HG03159 (cell line): ENCODE measurements at regions not wholly inside any gene's neighbourhood (a gene's known extent, or its start where the extent isn't known, plus 50 kb on each side); places are given as distances from the start of the nearest gene placed in this dataset.

Experiments used
- ATAC-seq: cut with Tn5 transposase; IDR thresholded peaks from one replicate; pipeline ENCODE4 v1.9.1; 2021; ENCODE audit warnings: mild to moderate bottlenecking, moderate library complexity; ENCODE audit not compliant: unreplicated experiment

DNA sequence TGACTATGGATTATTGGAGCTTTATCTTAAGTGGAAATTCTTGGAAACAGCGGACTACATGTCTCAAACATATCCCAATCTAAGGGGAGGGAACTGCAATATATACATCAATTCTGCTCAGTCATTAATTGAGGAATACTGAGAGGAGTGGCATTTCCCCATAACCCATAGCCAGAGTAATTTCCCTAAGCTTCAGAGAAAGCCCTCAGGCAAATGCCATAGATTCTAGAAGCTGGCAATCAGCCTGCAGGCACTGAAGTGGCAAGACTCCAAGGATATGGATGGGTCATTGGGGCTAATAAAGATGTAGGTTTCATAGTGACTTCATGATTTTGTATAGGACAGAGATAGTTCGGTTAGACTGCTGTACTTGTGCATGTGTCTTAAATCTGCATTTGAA is 1960.5 kb upstream of the PIK3C3 start:
- no peak for ATAC-seq

DNA sequence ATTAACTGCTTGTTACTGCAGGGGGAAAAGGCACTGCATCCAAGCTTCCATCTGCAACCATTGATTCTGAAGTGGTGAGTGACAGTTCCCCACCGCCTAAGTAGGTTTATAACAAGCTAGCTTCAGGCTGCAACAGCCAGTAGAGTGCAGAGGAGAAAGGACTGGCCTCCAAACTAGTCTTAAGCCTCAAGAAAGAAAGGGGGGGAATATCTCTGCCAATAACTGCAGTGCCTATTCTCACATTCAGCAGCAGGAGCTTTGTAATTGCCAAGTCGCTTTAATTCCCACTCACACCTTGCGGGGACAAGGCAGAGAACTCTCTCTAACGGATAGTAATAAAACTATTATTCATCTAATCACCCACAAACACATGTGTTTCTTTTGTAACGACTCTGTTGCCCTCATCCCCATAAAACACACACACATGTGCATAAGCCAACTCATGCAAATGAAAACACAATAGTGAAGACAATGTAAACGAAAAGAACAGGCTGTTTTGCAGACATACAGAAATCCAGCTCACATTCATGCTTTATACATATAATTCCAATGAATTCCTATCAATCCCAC is 1963.3 kb upstream of the PIK3C3 start:
- ATAC-seq = no peak

DNA sequence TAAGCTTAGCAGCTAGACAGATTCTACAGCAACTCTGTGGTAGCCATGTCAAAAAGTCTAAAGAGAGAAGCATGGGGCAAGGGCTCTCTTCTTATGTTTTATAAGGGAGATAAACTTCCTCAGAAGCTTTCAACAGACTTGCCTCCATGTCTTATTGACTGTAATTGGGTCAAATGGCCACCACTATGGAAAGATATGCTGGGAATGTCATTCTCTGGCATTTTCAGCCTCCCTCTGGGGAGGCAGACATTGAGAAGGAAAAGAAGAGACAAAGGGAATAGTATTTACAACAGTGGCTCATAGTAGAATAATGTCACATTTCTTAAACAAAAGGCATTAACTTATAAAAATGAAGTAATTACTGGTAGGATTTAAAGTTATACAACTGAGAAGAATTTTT is 1964.5 kb upstream of the PIK3C3 start:
- no peak for ATAC-seq

DNA sequence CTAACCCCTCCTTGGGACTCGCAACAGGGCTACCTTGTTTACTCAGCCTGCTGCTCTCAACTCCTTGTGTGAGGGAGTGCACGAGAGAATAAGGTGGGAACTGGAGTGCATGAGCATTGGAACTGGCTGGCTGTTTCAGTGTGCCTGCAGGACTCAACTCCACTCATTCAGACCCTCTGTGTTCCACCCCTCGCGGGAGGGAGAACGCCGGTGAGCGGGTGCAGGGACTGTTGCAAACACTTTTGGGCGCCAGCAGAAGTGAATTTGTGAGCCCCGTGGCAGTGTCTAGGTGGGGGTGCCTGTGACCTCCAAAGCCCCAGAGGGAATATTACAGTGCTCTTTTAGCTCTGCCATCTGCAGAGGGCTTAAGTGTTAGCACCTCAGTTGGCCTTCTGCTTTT is 1978.3 kb upstream of the PIK3C3 start:
- no peak for ATAC-seq

DNA sequence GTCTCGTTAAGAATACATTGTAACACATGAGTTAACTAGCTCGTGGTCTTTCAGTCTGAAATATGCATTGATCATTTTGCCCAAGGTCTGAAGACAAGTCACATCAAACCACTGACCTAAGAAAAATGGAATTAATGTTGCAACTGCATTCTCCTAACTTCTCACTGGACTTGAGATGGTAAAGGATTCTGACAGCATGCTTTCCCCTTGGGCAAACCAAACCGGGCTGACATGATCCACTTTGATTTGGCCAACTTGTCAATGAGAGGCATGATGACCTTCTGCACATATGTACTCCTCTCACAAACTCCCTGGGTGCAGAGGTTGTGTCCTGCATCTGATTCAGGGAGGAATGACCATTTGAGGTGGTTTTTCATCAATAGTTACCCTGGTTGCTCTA is 1982.5 kb upstream of the PIK3C3 start:
- no peak for ATAC-seq

DNA sequence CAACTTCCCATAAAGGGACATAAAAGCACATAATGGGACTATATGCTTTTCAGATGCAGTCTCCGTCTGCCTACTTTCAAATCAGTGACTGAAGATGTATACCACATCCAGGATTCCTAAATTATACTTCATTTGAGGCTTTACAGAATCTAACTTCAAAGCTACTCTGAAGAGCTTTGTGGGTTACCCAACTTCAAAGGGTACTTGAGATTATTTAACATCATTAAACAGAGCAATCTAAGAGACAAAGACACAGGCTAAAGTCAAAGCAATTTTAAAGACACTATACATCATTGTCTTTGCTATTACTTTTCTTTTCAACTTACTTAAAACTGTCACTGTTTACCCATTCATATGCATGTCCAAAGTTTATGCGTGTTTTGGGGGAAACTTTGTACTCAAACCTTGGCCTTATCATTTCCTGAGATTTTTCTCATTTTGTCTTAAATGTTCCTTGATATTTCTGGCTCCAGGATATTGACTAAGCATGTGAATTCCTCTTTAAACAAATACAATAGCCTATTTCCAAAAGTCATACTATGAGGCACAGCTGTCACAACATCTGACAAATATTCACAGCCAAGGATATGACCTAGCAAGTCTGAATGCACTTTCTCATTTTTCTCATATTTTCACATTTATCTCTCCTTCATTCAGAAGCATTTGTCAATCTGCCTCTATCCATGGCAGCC is 1985.1 kb upstream of the PIK3C3 start:
- no peak for ATAC-seq

DNA sequence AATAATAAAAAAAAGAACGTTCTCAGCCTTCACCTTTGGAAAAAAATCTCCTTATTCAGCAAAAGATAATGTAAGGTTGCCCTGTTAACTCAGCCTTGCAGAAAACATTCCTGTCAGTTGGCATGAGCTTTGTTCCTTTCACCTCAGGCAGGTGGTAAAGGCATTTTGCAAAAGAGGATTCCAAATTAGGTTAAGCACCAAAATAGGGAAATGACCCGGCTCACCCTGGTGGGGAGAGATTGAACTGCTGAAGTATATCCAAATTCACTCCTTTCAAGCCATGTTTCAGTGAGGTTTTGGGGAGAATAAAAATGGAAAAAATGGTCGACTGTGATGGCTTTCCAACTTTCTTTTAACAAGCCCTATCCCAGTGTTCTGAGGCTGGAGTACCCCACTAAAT is 1988.8 kb upstream of the PIK3C3 start:
- no peak for ATAC-seq

DNA sequence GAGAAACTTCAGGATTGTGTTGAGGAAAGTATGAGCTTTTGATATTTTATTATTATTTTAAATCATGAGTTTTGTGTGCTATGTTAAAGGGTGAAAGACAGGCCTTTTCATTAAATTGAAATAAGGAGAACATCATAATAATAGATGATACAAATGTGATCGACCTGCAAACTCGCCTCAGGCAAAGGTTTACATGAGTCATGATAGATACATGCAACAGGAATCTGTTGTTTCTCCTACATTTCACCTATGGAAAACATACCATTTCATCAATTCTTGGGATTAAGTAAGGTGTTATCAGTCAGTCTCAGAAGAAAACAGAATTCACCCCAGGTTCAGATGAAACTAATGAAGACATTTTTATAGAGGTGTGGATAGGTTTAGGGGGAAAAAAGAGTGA is 1992.5 kb upstream of the PIK3C3 start:
- ATAC-seq = no peak

DNA sequence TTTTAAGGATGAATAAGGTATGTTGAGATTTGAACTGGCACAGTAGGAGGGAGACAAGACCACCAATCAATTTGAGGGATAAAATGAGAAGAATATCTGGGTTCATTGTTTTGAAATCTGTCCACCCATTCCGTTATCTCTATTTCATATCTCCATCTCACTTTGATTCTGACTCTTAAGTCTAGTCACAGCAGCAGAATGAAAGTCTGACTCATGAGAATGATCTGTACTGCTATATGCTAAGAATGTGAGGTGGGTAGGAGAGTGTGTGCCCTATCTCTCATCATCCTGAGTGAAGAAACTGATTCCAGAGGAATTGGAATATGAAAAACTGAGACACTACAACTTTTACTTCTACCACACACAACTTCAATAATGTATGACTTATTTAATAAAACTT is 1994.5 kb upstream of the PIK3C3 start:
- ATAC-seq = no peak

DNA sequence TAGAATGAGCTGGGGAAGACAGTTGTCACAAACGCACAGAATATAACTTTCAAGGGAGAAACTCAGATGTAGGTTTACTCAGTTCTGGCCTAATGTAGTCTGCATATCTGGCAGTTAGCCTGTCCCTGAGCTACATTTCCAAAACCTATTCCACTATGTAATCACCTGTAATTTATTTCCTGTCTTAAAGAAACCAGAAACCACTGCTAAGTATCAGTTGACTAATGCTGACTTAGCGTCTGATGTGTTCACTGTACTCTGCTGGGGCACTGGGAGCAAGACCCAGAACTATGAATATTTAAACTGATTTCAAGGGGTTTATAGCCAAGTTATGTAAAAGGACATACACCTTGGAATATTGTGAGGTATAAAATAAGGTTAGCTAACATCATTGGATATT is 1995.2 kb upstream of the PIK3C3 start:
- no peak for ATAC-seq

DNA sequence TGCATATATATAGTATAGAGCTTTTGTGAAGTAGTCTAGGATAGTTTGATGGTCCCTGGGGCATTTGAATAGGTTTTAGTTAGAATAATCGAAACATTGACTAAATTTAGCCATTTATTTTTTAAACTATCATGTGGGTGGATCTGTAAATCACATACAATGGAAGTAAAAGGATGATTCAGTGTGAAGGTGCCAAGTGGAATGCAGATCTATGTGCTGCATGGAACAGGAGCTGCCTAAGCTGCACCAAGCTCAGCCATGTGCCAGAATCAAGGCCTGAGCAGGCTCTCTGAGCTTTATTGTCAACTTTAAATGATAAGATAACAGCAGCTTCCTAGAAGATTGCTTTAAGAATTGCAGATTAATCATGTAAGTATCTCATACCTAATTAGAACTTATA is 1996.2 kb upstream of the PIK3C3 start:
- no peak for ATAC-seq

DNA sequence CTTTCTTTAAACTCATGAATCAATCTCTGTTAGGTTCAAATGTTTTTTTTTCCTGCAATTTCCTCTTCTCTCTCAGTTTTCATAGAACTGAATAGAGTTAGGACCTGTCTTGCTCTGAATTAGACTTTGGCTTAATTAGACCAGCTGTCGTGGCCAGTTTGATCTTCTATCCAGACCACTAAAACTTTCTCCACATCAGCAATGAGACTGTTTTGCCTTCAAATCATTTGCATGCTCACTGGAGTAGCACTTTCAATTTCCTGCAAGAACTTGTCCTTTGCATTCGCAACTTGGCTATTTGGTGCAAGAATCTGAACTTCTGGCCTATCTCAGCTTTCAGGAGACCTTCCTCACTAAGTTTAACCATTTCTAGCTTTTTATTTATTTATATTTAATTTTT is 2002.2 kb upstream of the PIK3C3 start:
- ATAC-seq = no peak

DNA sequence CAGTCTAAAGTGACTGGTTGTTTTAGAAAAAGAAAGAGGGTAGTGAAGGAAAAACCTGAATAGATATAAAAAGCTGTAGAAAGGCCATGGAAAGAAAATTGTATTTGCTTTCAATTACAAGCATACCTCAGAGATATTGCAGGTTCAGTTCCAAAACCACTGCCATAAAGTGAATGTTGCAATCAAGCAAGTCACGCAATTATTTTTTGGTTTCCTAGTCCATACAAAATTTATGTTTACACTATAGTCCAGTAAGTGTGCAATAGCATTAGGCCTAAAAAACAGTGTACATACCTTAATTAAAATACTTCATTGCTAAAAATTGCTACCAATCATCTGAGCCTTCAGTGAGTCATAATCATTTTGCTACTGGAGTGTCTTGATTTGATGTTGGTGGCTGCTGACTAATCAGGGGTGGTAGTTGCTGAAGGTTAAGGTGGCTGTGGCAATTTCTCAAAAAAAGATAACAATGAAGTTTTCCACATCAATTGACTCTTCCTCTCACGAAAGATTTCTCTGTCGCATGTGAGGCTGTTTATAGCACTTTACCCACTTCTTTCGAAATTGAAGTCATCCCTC is 2003.8 kb upstream of the PIK3C3 start:
- no peak for ATAC-seq

DNA sequence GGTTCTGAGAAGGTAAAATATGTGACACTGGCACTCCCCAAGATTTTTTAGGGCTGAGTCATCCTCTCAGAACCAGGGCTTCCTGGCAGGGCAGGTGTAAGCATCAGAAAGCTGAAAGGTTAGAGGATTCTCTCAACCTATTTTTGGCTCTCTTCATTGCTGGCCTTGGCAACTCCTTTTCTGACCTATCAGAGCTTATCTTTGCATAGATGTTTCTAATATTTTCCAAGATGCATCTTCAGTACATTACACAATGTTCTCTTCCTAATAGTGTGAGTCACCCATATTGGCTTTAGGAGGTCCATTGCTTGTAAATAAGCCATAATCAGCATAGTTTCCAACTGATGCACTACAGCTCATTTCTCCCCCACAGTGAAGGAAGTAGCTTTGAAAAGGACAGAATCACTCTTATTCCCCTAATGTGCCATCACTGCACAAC is 2008.4 kb upstream of the PIK3C3 start:
- no peak for ATAC-seq

DNA sequence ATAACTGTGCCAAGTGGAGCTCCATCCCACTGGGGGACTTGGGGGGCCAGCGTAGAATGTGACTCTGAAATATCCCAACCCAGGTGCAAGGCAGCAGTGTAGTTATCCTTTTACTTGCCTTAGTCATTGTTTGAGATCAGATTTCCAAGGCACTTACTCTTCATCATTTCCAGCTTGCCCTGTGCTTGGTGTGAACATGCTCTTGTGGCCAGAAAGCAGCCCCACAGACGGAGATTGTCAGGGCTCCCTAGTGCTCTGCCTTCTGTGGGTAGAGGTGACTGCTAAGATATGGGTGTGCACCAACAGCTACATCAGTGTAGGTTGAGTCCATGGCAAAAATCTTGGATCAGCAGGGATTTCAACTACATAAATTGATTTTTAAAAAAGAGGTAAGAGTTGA is 2010.0 kb upstream of the PIK3C3 start:
- ATAC-seq = no peak

DNA sequence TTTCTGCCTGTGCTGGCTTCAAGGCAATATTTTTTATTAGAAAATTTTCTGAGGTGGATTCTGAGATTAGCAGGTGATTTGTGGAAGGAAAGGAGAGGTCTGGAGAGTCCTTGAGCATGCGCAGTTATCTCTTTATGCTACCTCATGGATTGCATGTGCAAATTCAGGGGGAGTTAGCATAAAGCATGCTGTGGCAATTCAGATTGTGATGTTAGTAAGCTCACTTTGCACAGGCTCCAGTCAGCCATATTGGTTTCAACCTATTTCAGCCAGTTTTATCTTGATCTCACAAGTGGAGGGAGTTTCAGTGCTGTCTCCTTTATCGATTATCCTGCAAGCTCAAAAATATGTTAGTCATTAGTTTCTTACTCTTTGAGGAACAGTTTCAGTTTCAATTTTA is 2012.3 kb upstream of the PIK3C3 start:
- ATAC-seq = no peak

DNA sequence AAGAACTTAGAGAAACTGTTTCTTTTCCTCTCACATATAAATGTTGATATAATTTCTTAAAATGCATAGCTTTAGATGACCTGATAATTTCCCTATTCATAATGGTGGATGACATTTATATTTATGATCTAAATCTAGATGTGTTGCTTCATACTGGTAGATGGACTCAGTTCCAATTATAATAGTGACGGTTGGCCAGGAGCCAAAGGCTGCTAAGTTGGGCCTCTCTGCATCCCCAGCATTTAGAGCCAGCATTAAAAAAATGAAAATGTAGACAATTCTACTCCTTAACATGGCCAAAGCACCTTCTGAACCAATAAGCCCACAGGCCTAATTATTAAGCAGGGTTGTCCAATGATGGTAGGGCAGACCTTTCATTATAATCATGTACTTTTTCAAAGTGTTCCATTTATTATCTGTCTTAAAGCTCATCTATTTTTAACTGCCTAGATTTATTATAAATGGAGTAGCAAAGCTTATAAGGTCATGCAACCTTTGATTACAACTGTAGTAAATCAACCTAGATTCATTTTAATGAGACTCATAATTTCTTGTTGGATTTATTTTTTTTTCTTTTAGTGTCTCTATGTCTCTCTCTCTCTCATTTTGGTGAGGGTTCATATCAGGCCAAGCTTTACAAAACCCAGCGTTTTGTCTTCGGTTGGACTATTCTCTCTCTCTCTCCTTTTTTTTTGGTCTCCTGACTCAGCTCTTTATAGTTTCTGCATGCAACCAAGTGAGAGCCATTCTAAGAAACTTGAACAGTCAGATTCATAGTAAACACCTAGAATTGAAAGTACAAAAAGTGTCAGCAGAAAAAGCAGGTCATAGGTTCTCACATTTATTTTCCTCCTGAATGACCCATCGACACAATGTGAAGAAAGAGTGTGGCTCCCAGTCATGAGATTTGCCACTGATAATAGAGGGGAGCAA is 2016.1 kb upstream of the PIK3C3 start:
- ATAC-seq = no peak

DNA sequence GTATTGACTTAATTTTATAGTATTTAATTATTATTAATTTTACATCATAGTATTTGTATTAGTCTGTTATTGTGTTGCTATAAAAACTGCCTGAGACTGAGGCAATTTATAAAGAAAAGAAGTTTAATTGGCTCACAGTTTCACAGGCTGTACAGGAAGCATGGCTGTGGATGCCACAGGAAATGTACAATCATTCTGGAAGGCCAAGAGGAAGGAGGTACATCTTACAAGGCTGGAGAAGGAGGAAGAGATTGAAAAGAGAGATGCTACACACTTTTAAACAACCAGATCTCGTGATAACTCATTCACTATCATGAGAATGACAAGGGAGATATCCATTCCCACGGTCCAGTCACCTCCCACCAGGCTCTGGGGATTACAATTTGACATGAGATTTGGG is 2019.4 kb upstream of the PIK3C3 start:
- ATAC-seq = no peak

DNA sequence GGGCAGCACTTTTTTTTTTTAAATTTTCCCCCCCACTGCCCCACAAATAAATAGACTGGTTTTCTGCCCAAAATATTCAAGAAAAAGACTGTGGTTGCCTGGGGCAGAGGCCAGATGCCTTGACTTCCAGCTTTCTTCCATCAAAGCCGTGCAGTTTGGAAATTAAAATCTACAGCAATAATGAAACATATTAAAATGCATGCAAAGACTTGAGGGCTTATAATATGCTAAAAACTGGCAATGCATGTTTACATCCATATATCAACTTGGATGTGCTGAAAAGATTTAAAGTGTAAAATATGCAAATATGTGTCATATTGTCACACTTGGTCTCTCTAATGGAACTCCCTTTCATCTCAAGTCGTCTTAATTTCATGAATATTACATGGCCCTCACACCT is 2036.2 kb upstream of the PIK3C3 start:
- ATAC-seq = no peak

DNA sequence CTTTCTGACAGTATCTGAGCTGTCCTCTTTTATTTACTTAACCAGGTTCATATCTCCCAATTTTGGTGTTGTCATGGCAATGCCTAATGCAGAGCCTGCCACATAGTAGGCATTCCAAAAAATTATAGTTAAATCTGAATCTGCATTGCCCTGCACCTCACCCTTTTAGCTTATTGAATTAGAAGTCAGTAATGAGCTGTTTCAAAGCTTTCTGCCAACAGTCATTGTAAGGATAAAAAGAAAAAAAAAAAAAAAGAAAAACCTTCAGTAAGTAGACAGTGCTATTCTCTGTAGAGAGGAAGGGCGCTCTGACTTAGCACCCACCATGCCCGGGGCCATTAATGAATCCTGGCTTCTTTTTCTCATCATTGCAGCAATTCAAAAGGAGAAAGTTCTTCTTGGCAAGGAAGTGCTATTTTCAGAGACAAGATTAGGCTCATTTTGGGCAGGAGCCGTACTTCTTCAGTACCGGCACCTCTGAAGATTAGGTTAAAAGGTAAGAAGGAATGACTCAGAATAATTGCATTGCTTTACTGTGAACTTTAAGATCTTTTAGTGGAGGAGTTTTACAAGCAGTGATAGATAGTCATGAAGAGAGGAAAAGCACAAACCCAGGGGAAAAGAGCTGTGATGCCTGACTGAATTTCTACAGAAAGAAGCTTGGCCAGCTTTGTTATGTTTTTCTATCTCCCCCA is 2041.2 kb upstream of the PIK3C3 start:
- no peak for ATAC-seq

DNA sequence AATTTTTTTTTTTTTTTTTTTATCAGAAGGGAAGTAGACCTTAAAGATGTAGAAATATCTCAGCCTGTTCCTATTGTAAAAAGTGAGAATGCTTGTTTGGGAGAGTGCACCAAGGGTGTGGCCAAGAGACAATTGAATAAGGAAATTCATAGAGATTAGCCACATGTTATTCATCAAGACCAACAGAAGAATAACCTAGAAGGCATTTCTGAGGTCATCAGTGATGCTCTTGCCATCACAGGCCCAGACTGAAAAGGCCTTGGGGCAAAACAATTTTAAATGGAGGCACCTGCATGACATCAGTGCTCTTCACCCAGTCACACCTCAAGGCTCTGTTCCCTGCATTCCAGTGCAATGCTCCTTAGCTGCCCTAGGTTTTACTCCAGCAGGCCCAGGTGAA is 2043.3 kb upstream of the PIK3C3 start:
- no peak for ATAC-seq
